ENCODE measurements at regions not wholly inside any gene's neighbourhood (a gene's known extent, or its start where the extent isn't known, plus 50 kb on each side); places are given as distances from the start of the nearest gene placed in this dataset.
"Not testable (repeated sequence)": the region's sequence is repeated elsewhere in the genome, so short reads cannot be mapped to it uniquely, and the experiment has no call there.

DNA sequence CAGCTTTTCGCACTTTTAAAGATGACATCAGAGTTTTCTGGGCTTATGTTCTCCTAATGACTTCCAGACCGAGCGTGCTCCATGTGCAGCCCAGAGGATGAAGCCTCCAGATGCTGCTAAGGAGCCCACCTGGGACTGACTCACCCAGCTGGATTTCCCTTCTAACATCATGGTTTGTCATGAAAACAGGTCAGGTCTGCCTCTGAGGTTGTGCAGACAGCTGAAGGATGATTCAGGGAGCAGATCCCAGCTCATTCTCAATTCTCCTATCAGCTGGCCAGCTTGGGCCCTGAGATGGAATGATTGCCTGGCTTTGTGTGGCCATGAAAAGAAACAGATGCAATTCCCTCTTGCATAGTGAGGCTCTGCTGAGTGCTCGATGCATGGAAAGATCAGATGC lies 123.9 kb upstream of the DUSP10 start:
- no peak for DNase-seq (ENCODE audit: extremely low read depth in 1 of 11, low read depth in 9 of 11, low spot score in 4 of 11)

DNA sequence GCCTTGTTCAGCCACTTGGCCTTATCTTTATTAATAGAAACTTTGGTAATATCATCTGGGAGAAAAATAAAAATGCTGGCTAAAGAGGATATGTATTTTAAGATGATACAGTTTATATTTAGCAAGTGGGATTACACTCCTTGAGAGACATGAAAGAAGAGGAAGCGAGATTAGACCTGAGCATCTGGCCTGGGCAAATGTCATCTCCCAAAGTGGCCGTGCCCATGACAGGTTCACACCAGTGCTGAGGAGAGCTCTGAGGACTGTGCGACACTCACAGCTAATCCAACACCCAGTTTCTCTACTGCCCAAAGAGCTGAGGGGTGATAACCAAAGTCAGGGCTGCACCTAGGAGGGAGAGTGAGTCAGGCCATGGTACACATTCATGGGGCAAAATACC lies 121.7 kb upstream of the DUSP10 start:
- no peak for DNase-seq (ENCODE audit: extremely low read depth in 1 of 11, low read depth in 9 of 11, low spot score in 4 of 11)

- DNase-seq (ENCODE audit: extremely low read depth in 1 of 11, low read depth in 9 of 11, low spot score in 4 of 11), result no peak
These were observed 121.1 kb upstream of the DUSP10 start for GRCh38 chr1:221862971-221863370.

GRCh38 chr1:221858818-221859611 lies 117.1 kb upstream of the DUSP10 start:
- DNase-seq (ENCODE audit: extremely low read depth in 1 of 11, low read depth in 9 of 11, low spot score in 4 of 11), result no peak

DNA sequence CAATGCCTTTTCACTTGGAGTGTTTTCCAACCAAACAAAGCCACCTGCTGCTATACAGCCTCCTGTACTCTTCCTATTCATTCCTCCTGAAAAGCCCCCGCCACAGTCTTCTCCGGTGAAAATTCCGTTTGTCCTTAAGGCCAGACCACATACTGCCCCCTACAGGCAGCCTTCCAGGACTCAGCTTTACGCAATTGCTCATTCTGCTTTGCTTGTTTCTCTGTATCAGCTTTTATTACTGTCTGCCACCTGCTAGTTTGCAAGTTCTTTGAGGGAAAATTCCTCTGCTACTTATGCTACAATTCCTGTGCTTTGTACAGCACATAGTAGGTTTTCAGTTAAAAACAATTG lies 115.2 kb upstream of the DUSP10 start:
- DNase-seq (ENCODE audit: extremely low read depth in 1 of 11, low read depth in 9 of 11, low spot score in 4 of 11), result not testable (repeated sequence)

DNA sequence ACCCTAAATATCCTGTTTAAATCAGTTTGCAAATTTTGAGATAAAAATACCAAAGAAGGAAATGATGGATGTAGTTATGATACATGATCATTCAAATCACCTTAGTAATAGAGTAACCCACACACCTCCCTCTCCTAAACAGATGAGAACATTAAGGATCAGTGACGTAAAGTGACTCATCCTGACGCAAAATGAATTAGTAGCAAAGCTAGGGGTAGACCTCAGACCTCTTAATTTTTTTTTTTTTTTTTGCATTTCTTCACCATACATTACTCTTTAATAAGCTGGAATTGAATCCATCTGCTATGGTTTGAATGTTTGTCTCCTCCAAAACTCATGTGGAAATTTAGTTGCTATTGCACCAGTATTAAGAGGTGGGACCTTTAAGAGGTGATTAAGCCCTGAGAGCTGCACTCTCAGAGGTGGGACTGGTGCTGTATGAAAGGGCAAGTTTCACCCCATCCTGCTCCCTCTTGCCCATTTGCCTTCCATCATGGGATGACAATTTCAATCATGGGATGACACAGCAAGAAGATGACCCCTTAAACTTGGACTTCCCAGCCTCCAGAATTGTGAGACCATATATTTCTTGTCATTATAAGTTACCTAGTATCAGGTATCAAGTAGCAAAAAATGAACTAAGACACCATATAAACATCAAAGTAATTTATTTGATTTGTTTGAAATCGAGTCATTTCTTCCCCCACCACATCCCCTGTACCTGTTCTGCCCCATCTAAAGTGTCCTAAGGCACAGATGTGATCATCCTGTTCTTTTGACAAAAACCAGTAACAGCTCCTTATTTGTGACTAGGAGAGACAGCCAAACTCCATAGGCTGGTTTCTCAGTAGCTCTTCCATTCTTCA lies 114.6 kb upstream of the DUSP10 start:
- DNase-seq (ENCODE audit: extremely low read depth in 1 of 11, low read depth in 9 of 11, low spot score in 4 of 11), result no peak

DNA sequence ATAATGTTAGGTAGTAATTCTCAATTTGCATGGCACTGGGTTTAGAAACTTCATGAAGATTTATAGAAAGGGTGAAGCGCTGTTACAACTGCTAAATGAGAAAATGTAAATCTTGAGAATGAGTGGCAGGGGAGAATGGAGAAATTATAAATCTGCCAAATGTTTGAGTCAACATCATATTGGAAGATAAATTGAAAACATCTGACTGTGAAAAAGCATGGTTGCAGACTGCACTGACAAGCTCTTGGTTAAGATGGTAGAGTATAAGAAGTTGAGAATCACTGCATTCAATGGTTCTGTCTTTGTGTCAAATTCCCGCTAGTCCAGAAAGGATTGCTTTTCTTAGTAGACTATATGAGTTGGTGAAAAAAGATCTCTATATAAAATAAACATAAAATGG lies 113.3 kb upstream of the DUSP10 start:
- no peak for DNase-seq (ENCODE audit: extremely low read depth in 1 of 11, low read depth in 9 of 11, low spot score in 4 of 11)

DNA sequence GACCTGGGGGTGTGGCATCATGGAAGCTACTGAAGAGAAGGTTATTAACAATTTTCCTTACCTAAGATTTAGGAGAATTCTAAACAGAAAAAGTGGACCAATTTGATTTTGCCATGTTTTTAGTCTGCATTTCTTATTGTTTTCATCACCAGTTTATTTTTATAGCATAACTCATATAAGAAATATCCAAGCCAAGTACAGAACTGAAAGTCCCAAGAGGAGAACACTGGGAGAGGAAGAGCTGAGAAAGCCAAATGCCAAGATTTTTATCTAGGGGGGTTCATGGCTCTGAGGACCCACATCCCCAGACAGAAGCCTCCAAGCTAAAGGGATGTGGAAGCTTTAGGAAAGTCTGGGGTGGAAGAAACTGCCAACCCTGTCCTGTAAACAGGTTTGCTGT lies 109.4 kb upstream of the DUSP10 start:
- DNase-seq (ENCODE audit: extremely low read depth in 1 of 11, low read depth in 9 of 11, low spot score in 4 of 11), result no peak

DNA sequence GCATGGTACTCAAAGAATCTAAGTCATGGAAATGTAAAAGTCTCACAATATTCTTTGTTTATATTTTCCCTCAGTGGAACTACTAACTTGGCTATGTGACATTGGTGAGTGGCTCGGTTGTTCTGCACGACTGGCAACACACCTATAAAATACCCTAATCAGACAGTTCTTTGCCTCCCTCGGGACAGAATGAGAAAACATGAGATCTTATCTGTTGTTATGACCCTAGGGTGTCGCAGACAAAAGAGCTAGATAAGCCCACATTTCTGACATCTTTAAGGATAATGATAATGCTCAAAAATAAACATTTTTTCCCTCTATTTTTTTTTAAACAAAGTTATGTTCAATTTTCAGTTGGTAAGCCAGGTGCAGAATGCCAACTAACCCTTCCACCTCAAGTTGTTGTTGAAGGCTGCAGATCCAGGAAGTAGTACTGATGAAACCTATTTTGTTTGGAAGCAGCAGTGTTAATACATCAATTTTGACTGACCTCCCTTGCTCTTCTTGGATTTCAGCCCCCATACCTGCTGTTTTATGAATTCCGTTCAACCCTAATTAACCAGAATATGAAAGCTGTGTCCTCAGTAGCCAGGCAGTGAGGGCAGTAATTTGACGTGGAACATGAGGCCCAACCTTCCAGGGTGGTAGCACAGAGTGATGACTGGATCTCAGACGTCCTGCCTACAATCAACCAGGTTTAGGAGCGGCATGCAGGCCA lies 108.7 kb upstream of the DUSP10 start:
- DNase-seq (ENCODE audit: extremely low read depth in 1 of 11, low read depth in 9 of 11, low spot score in 4 of 11), result no peak

GRCh38 chr1:221849897-221850296 lies 108.0 kb upstream of the DUSP10 start:
- no peak for DNase-seq (ENCODE audit: extremely low read depth in 1 of 11, low read depth in 9 of 11, low spot score in 4 of 11)

GRCh38 chr1:221849110-221849509 lies 107.2 kb upstream of the DUSP10 start:
- DNase-seq (ENCODE audit: extremely low read depth in 1 of 11, low read depth in 9 of 11, low spot score in 4 of 11), result no peak

DNA sequence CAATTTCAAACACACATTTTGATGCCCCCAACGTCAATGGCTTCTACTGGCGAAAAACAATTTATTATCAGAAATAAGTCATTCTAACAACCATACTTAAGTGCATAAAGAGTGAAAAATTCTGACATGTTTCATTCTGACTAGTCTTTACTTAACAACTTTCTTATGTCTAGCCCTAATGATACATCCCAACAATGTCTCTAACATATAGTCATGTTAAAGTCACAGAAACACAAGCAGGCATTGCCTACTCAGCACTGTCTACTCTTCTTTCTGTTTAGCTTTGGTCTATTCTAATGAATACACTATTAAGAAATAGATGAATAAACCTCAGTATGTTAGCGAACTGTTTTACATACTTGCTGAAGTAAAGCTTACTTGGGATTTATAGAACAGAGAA lies 105.8 kb upstream of the DUSP10 start:
- DNase-seq (ENCODE audit: extremely low read depth in 1 of 11, low read depth in 9 of 11, low spot score in 4 of 11), result no peak

DNA sequence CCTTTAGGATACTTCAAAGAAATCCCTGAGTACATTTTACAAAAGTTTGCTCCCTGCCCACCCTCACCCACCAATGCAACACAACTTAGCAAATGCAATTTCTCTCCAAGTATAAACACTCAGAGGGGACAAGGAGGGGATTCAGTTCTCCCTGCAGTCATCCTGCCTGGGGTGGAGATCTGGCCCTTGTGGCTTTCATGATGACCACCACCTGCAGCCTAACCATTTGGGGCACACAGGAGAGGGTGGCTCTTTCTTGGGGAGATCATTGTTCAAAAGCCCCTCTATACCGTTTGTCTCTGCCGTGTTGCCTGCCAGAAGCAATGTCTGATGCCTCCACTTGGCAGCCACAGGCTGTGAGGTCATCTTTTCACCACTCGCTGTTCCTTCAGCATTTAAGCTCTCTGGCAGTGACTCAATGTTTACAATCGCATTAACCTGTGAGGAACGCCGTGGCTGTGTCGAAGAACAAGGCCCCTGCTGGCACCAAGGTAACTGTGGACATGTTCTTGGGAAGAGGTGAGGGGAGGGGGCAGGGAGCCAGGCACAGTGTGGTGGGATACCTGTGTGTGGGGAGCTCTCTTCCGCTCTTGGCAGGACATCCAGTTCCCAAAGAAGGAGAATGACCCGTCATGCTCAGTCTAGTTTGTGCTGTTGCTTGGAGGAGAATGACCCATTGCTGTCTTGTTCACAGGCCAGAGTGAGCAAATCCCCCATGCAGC lies 103.9 kb upstream of the DUSP10 start:
- DNase-seq (ENCODE audit: extremely low read depth in 1 of 11, low read depth in 9 of 11, low spot score in 4 of 11), result no peak

DNA sequence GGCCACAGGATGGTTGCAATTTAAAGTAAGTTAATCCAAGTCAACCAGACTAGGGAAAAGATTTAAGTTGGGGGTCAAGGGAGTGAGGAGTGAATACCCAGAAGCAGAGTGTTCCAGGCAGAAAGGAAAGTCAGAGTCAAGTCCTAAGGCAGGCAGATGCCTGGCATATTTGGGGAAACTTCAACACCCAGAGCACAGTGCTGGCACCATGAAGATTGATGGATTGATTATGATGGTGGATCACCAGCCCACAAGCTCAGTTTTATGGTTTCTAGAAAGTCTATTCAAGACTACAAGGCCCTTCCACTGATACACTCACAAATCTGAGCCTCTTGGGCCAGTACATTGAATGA lies 100.1 kb upstream of the DUSP10 start:
- no peak for DNase-seq (ENCODE audit: extremely low read depth in 1 of 11, low read depth in 9 of 11, low spot score in 4 of 11)

- no peak for DNase-seq (ENCODE audit: extremely low read depth in 1 of 11, low read depth in 9 of 11, low spot score in 4 of 11)
These were observed 99.5 kb upstream of the DUSP10 start for GRCh38 chr1:221841251-221841982.

GRCh38 chr1:221840511-221841243 lies 98.8 kb upstream of the DUSP10 start:
- no peak for DNase-seq (ENCODE audit: extremely low read depth in 1 of 11, low read depth in 9 of 11, low spot score in 4 of 11)

- DNase-seq (ENCODE audit: extremely low read depth in 1 of 11, low read depth in 9 of 11, low spot score in 4 of 11), result no peak
These were observed 98.0 kb upstream of the DUSP10 start for GRCh38 chr1:221839782-221840395.

DNA sequence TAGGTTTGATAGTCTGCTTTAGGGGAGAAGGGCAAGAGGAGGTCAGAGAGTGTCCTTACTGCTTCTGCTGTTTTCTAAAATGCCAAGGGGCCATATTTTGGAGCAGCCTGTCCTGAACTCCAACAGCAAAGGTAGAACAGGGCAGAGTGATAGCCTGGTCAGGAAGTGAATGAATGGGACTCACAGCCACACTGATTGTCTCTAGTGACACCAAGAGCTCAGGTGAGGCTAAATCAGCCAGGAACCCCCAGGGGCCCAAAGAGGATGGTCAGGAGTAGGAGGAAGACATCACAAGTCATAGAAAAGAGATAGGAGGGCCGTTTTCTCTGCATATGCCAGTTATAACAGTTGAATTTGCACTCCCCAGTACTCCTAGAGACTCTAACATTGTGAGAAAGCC lies 97.4 kb upstream of the DUSP10 start:
- DNase-seq (ENCODE audit: extremely low read depth in 1 of 11, low read depth in 9 of 11, low spot score in 4 of 11), result no peak
